ENCODE measurements at regions not wholly inside any gene's neighbourhood (a gene's known extent, or its start where the extent isn't known, plus 50 kb on each side); places are given as distances from the start of the nearest gene placed in this dataset.
"Not testable (repeated sequence)": the region's sequence is repeated elsewhere in the genome, so short reads cannot be mapped to it uniquely, and the experiment has no call there.

- no peak for DNase-seq (ENCODE audit: low spot score)
- intact Hi-C loops (cut with DNase I) = no loop called here
Observed at GRCh38 chr6:27582928-27583725, 110.2 kb upstream of the ZNF184 start.

GRCh38 chr6:27579973-27580372 lies 107.1 kb upstream of the ZNF184 start:
- DNase-seq (ENCODE audit: low spot score) = no peak
- intact Hi-C loops (cut with DNase I) = no loop called here

- no peak for DNase-seq (ENCODE audit: low spot score)
- intact Hi-C loops (cut with DNase I) = no loop called here
Observed at GRCh38 chr6:27577922-27578321, 105.0 kb upstream of the ZNF184 start.

GRCh38 chr6:27575594-27576361 lies 102.9 kb upstream of the ZNF184 start:
- DNase-seq (ENCODE audit: low spot score) = no peak
- intact Hi-C loops (cut with DNase I) = loop anchor here in 1 of 2 donors (2.0 kb wide), 1 partner anchor 25 kb away; no protein-coding TSS in a partner anchor

GRCh38 chr6:27568226-27568897 lies 95.5 kb upstream of the ZNF184 start:
- intact Hi-C loops (cut with DNase I) = no loop called here
- DNase-seq (ENCODE audit: low spot score) = no peak

GRCh38 chr6:27565839-27566779 lies 93.2 kb upstream of the ZNF184 start:
- intact Hi-C loops (cut with DNase I) = no loop called here
- no peak for DNase-seq (ENCODE audit: low spot score)

- no peak for DNase-seq (ENCODE audit: low spot score)
- intact Hi-C loops (cut with DNase I) = no loop called here
Observed at GRCh38 chr6:27562027-27562410, 89.1 kb upstream of the ZNF184 start.

GRCh38 chr6:27558028-27558724 lies 85.3 kb upstream of the ZNF184 start:
- intact Hi-C loops (cut with DNase I) = no loop called here
- DNase-seq (ENCODE audit: low spot score) = no peak

GRCh38 chr6:27556406-27556805 lies 83.5 kb upstream of the ZNF184 start:
- no peak for DNase-seq (ENCODE audit: low spot score)
- intact Hi-C loops (cut with DNase I) = no loop called here

GRCh38 chr6:27553123-27553904 lies 80.4 kb upstream of the ZNF184 start:
- intact Hi-C loops (cut with DNase I) = no loop called here
- DNase-seq (ENCODE audit: low spot score) = no peak

GRCh38 chr6:27551607-27552006 lies 78.7 kb upstream of the ZNF184 start:
- no peak for DNase-seq (ENCODE audit: low spot score)
- intact Hi-C loops (cut with DNase I) = no loop called here

GRCh38 chr6:27550692-27551091 lies 77.8 kb upstream of the ZNF184 start:
- no peak for DNase-seq (ENCODE audit: low spot score)
- intact Hi-C loops (cut with DNase I) = no loop called here

GRCh38 chr6:27549241-27549598 lies 76.3 kb upstream of the ZNF184 start:
- DNase-seq (ENCODE audit: low spot score); intact Hi-C loops (cut with DNase I): not testable (repeated sequence)

GRCh38 chr6:27547157-27548075 lies 74.5 kb upstream of the ZNF184 start:
- intact Hi-C loops (cut with DNase I) = no loop called here
- DNase-seq (ENCODE audit: low spot score) = no peak

GRCh38 chr6:27546522-27546921 lies 73.6 kb upstream of the ZNF184 start:
- no peak for DNase-seq (ENCODE audit: low spot score)

GRCh38 chr6:27545271-27546046 lies 72.6 kb upstream of the ZNF184 start:
- no peak for DNase-seq (ENCODE audit: low spot score)
- intact Hi-C loops (cut with DNase I) = no loop called here

More at GRCh38 chr6:27546522-27546921, 73.6 kb upstream of the ZNF184 start:
- intact Hi-C loops (cut with DNase I) = no loop called here
